Body of pancreas (tissue), 4 donors: ENCODE measurements at regions not wholly inside any gene's neighbourhood (a gene's known extent, or its start where the extent isn't known, plus 50 kb on each side); places are given as distances from the start of the nearest gene placed in this dataset.

Experiments
- POLR2A ChIP-seq, 3 donors: fragments of 450-650 bp; IDR thresholded peaks; one replicate each; pipeline ENCODE4 v1.6.1; 2016; ENCODE audit warnings: antibody characterized with exemption in 3 of 3, mild to moderate bottlenecking in 2 of 3
- TF ChIP-seq, protein P1 (sequence below), 7 experiments: fragments of 450-650 bp in 4 of 7; fragments of 200-600 bp in 3 of 7; sonication (generic) in 3 of 7; IDR thresholded peaks; one replicate each; pipeline ENCODE4 v1.5.1; 2016 to 2019; ENCODE audit warnings: antibody characterized with exemption in 7 of 7

DNA sequence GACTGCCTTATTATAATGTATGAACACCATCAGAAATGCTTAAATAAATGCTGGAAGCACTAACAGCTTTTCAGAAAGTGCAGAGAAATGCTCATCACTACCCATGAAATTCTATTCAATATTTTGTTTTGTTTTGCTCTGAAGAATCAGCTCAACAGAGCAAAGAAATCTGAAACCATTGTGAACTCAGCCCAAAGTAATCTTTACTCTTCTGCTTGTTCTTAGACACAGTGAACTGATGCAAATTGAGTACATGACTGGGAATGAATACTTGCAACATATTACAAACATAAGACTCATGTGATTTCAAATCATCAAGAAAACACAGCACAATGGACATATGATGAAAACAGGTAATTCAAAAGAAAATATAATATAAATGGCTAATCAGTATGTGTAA, 404.6 kb upstream of the OPRM1 start:
- TF ChIP-seq, protein P1, sequence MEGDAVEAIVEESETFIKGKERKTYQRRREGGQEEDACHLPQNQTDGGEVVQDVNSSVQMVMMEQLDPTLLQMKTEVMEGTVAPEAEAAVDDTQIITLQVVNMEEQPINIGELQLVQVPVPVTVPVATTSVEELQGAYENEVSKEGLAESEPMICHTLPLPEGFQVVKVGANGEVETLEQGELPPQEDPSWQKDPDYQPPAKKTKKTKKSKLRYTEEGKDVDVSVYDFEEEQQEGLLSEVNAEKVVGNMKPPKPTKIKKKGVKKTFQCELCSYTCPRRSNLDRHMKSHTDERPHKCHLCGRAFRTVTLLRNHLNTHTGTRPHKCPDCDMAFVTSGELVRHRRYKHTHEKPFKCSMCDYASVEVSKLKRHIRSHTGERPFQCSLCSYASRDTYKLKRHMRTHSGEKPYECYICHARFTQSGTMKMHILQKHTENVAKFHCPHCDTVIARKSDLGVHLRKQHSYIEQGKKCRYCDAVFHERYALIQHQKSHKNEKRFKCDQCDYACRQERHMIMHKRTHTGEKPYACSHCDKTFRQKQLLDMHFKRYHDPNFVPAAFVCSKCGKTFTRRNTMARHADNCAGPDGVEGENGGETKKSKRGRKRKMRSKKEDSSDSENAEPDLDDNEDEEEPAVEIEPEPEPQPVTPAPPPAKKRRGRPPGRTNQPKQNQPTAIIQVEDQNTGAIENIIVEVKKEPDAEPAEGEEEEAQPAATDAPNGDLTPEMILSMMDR (IDR thresholded peaks at IDR 0.05) = no peak
- no peak for TF ChIP-seq POLR2A (IDR thresholded peaks at IDR 0.05)
